Uterus (tissue), 3 donors: ENCODE measurements at regions not wholly inside any gene's neighbourhood (a gene's known extent, or its start where the extent isn't known, plus 50 kb on each side); places are given as distances from the start of the nearest gene placed in this dataset.

Experiments
- DNase-seq, 2 donors: peaks; one replicate each; pipeline ENCODE4 v3.0.0-alpha.2; 2019 to 2020
- H3K27ac ChIP-seq, 2 donors: fragments of 200-600 bp; sonication (generic); 1 replicate in 1 of 2; 2 replicates in 1 of 2; pipeline ENCODE4 v1.5.1; 2016 to 2018
- H3K27me3 ChIP-seq, 2 donors: fragments of 200-600 bp; sonication (generic); one replicate each; pipeline ENCODE4 v1.5.1; 2018 to 2019; ENCODE audit warnings: control low read depth in 1 of 2
- H3K36me3 ChIP-seq, 2 donors: fragments of 200-600 bp; sonication (generic); one replicate each; pipeline ENCODE4 v1.5.1; 2019; ENCODE audit warnings: control low read depth in 1 of 2
- H3K4me1 ChIP-seq, 2 donors: fragments of 200-600 bp; sonication (generic); one replicate each; pipeline ENCODE4 v1.5.1; 2018 to 2019; ENCODE audit warnings: control low read depth in 1 of 2
- H3K4me3 ChIP-seq, 2 donors: fragments of 200-600 bp; sonication (generic); 1 replicate in 1 of 2; 2 replicates in 1 of 2; pipeline ENCODE4 v1.5.1; 2018 to 2019; ENCODE audit warnings: mild to moderate bottlenecking in 1 of 2
- H3K9me3 ChIP-seq, 2 donors: fragments of 200-600 bp; sonication (generic); one replicate each; pipeline ENCODE4 v1.5.1; 2019; ENCODE audit warnings: control low read depth in 1 of 2
- POLR2A ChIP-seq, 2 donors: fragments of 450-650 bp; IDR thresholded peaks; one replicate each; pipeline ENCODE4 v1.6.1; 2016; ENCODE audit warnings: antibody characterized with exemption in 2 of 2, mild to moderate bottlenecking in 1 of 2, moderate library complexity in 1 of 2
- intact Hi-C: fragments of 100-400 bp; cut with DNase I; formaldehyde crosslinking; loops from one replicate; pipeline ENCODE4 v1.15.1; 2023; ENCODE audit warnings: low total_unique reads
- TF ChIP-seq, protein P1 (sequence below), 4 experiments: fragments of 200-600 bp in 2 of 4; fragments of 450-650 bp in 2 of 4; sonication (generic) in 2 of 4; IDR thresholded peaks; one replicate each; pipeline ENCODE4 v1.5.1; 2016 to 2019; ENCODE audit warnings: antibody characterized with exemption in 4 of 4, mild to moderate bottlenecking in 2 of 4, moderate library complexity in 1 of 4
- donor health status: DM: yes; HTN: yes; CAD: no.

DNA sequence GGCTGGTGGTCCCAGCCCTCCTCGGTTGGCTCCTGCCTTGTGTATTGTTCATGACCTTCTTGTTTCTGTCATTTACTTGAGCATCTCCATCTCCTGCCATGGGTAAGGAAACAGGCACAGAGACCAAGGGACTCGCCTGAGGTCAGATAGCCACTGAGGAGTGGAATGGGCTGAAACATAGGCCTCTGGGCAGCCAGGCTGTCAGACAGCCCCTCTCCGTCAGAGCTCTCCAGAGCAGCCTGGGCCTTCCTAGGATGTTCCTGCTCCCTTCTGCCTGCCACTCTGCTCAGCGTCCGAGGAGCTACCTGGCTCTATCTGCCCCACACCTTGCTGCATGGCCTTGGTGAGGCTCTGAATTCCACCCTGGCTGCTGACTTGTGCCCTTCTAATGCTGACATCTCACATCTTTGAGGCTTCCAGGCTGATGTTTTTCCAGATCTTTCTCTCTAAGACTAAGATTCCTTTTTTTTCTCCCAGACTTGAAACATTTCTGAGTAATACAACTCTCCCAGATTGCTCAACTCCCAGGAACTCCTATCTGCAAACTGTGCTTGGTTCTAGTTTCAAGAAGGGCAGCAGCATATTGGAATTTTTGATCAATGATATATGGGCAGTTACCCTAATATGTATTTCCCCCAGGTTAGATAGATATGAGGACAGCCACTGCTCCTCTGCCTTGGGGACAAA lies 67.7 kb downstream of the MCFD2 start:
- no peak for DNase-seq
- TF ChIP-seq, protein P1, sequence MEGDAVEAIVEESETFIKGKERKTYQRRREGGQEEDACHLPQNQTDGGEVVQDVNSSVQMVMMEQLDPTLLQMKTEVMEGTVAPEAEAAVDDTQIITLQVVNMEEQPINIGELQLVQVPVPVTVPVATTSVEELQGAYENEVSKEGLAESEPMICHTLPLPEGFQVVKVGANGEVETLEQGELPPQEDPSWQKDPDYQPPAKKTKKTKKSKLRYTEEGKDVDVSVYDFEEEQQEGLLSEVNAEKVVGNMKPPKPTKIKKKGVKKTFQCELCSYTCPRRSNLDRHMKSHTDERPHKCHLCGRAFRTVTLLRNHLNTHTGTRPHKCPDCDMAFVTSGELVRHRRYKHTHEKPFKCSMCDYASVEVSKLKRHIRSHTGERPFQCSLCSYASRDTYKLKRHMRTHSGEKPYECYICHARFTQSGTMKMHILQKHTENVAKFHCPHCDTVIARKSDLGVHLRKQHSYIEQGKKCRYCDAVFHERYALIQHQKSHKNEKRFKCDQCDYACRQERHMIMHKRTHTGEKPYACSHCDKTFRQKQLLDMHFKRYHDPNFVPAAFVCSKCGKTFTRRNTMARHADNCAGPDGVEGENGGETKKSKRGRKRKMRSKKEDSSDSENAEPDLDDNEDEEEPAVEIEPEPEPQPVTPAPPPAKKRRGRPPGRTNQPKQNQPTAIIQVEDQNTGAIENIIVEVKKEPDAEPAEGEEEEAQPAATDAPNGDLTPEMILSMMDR (IDR thresholded peaks at IDR 0.05), result no peak
- TF ChIP-seq POLR2A (IDR thresholded peaks at IDR 0.05), result no peak
- H3K4me1 ChIP-seq, result peaks cover 36 to 59% of the 10 kb centered on the region in 2 donors

GRCh38 chr2:46847185-46847710 lies 68.4 kb downstream of the MCFD2 start:
- H3K36me3 ChIP-seq, result no peaks in the 10 kb centered on the region
- intact Hi-C loops, result no loop called here
- no peaks in the 10 kb centered on the region for H3K27me3 ChIP-seq
- peak; percentile 94 to 98 for DNase-seq
- peak overlapping the region; percentile 90 to 93 for H3K27ac ChIP-seq
- H3K4me3 ChIP-seq, result no peak overlapping the region
- H3K4me1 ChIP-seq, result peaks cover 36 to 59% of the 10 kb centered on the region in 2 donors
- no peak for TF ChIP-seq POLR2A (IDR thresholded peaks at IDR 0.05)
- TF ChIP-seq, protein P1 (IDR thresholded peaks at IDR 0.05), result no peak
- H3K9me3 ChIP-seq, result no peaks in the 10 kb centered on the region

More for the DNA sequence above, 67.7 kb downstream of the MCFD2 start:
- Histone ChIP-seq H3K9me3 (no peaks in the 10 kb centered on the region), H3K36me3 (no peaks in the 10 kb centered on the region), H3K27ac (peak overlapping the region; percentile 90 to 93), H3K27me3 (no peaks in the 10 kb centered on the region), H3K4me3 (no peak overlapping the region)
- intact Hi-C loops, result no loop called here

- no peak overlapping the region for H3K4me3 ChIP-seq
- H3K4me1 ChIP-seq, result peaks cover 36 to 59% of the 10 kb centered on the region in 2 donors
- H3K9me3 ChIP-seq, result no peaks in the 10 kb centered on the region
- H3K36me3 ChIP-seq, result no peaks in the 10 kb centered on the region
- no peak for TF ChIP-seq POLR2A (IDR thresholded peaks at IDR 0.05)
- TF ChIP-seq, protein P1 (IDR thresholded peaks at IDR 0.05), result no peak
- DNase-seq, result no peak
- no peaks in the 10 kb centered on the region for H3K27me3 ChIP-seq
- H3K27ac ChIP-seq, result peak overlapping the region; percentile 90 to 93
- intact Hi-C loops, result no loop called here
Measured at GRCh38 chr2:46846536-46846935, 69.1 kb downstream of the MCFD2 start.

DNA sequence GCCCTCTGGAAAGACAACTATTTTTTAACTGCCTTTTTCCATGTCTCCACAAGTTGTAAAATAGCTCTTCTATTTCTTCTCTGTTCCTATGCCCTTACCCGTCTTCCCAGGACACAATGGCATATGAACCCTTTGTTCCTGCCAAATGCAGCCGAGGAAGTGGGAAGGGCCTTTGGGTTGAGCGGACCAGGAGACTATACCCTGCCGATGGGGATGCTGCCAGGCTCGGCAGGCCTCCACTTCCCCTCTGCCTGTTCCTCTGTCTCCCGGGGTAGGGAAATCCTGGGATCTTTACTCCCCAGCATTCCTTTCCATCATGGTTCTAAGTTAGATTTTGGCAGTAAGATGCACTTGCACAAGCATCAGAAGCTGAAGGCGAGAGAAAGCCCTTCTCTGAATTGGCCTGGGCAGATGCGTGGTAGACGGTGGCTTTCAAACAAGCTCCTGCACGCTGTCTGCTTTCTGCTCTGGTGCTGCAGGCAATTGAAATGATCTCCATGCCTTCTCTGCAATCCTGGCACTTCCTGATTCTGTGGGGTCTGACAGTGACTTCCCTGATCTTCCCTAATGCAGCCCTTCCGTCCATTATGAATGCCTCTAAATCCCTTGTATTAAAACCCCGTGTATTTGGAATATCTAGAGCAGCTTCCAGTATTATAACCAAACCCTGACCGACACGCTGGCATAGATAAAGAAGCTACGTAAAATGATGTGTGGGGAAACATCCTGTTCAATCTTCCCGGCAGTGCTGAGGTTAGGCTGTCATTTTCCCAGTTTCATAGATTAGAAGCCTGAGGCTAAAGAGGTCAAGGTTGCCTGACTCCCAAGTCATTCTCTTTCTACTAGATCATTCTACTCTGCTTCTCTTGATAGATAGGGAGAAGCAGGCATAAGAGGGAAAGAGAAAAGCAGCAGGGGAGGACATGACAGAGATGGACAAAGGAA lies 69.8 kb downstream of the MCFD2 start:
- Histone ChIP-seq H3K27ac (peak overlapping the region; percentile 90 to 93), H3K4me1 (peaks cover 31 to 56% of the 10 kb centered on the region in 2 donors), H3K9me3 (no peaks in the 10 kb centered on the region), H3K27me3 (no peaks in the 10 kb centered on the region), H3K36me3 (no peaks in the 10 kb centered on the region), H3K4me3 (no peak overlapping the region)
- TF ChIP-seq, protein P1 (IDR thresholded peaks at IDR 0.05), result no peak
- no peak for TF ChIP-seq POLR2A (IDR thresholded peaks at IDR 0.05)
- no peak for DNase-seq
- intact Hi-C loops, result no loop called here
